Ishikawa (cell line): ENCODE measurements at regions not wholly inside any gene's neighbourhood (a gene's known extent, or its start where the extent isn't known, plus 50 kb on each side); places are given as distances from the start of the nearest gene placed in this dataset.

Experiments used
- EGR1 ChIP-seq: IDR thresholded peaks from 2 replicates; pipeline ENCODE4 v1.6.1; 2012
- FOXM1 ChIP-seq: IDR thresholded peaks from 2 replicates; pipeline ENCODE4 v1.6.1; 2012; ENCODE audit warnings: low read depth, borderline replicate concordance
- RAD21 ChIP-seq: IDR thresholded peaks from 2 replicates; pipeline ENCODE4 v1.6.1; 2012; ENCODE audit warnings: low read depth
- TAF1 ChIP-seq: IDR thresholded peaks from 2 replicates; pipeline ENCODE4 v1.6.1; 2012; ENCODE audit warnings: low read depth, mild to moderate bottlenecking
- TCF12 ChIP-seq: IDR thresholded peaks from 2 replicates; pipeline ENCODE4 v1.6.1; 2012; ENCODE audit warnings: low read depth

DNA sequence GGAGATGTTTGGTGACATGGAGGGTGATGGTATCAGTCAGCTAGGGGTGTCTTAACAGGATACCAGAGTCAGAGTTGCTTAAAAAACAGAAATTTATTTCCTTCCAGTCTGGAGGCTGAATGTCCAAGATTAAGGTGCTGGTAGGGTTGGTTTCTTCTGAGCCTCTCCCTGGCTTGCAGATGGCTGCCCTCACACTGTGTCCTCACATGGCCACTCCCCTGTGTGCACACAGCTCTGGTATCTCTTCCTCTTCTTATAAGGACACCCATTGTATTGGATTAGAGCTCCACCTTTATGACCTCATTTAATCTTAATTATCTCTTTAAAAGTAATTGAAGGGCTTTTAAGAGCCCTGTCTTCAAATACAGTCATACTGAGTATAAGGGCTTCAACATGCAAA lies 431.8 kb upstream of the MMS22L start:
- TF ChIP-seq EGR1 (no peak), TAF1 (no peak), FOXM1 (no peak), RAD21 (no peak), TCF12 (no peak)
